ENCODE measurements at regions not wholly inside any gene's neighbourhood (a gene's known extent, or its start where the extent isn't known, plus 50 kb on each side); places are given as distances from the start of the nearest gene placed in this dataset.

- WGBS (ENCODE audit: insufficient coverage, insufficient replicate concordance, low lambda C conversion rate, missing lambda C conversion rate), result 0% methylated on average over 1 of the region's 1 CpG
- FAIRE-seq, result no peak
- Histone ChIP-seq H3K36me3 (ENCODE audit: control insufficient read depth in 2 of 2, insufficient read depth in 2 of 2, low read length in 1 of 2) (no peaks in the 10 kb centered on the region), H3K27ac (ENCODE audit: control insufficient read depth, insufficient read depth) (no peak overlapping the region), H2AFZ (ENCODE audit: control insufficient read depth, low read depth, low read length) (no peak overlapping the region), H4K20me1 (ENCODE audit: control insufficient read depth, insufficient read depth) (no peaks in the 10 kb centered on the region), H3K4me2 (ENCODE audit: control insufficient read depth, insufficient read depth) (no peak overlapping the region), H3K4me3 (no peak overlapping the region), H3K9ac (ENCODE audit: control insufficient read depth, insufficient read depth, low read length) (no peak overlapping the region), H3K79me2 (ENCODE audit: control insufficient read depth, insufficient read depth, low read length) (no peaks in the 10 kb centered on the region), H3K4me1 (ENCODE audit: control insufficient read depth, insufficient read depth, low read length) (no peaks in the 10 kb centered on the region), H3K27me3 (replicated peaks in 1 of 2; ENCODE audit: control insufficient read depth in 2 of 2, insufficient read depth in 2 of 2, low read length in 1 of 2) (no peaks in the 10 kb centered on the region), H3K9me3 (replicated peaks; ENCODE audit: control insufficient read depth, insufficient read depth, low read length) (no peaks in the 10 kb centered on the region)
- intact Hi-C loops (cut with micrococcal nuclease; ENCODE audit: unreplicated experiment) (no loop called here), in situ Hi-C loops (cut with MboI) (no loop called here)
- no peak for ATAC-seq
- ChIA-PET POLR2A (no interaction called here), CTCF (no interaction called here), SMC1A (ENCODE audit: uncharacterized antibody, unreplicated experiment) (no interaction called here), RAD21 (ENCODE audit: unreplicated experiment) (no interaction called here)
- BruUV-seq (replicated peaks), result no TSS peak
- TF ChIP-seq TAF1 (IDR thresholded peaks at IDR 0.05; ENCODE audit: borderline replicate concordance, low read depth, low read length), result no peak
- no peak for TF ChIP-seq ATF7 (IDR thresholded peaks at IDR 0.05; ENCODE audit: low read depth)
- TF ChIP-seq NFYA (IDR thresholded peaks at IDR 0.05; ENCODE audit: borderline replicate concordance, low read depth, low read length), result no peak
- no peak for TF ChIP-seq CBX5 (IDR thresholded peaks at IDR 0.05; ENCODE audit: low read depth)
- no peak for TF ChIP-seq ATF2 (IDR thresholded peaks at IDR 0.05; ENCODE audit: low read length)
- no peak for TF ChIP-seq NRF1 (conservative IDR thresholded peaks at IDR 0.05; ENCODE audit: low read depth, low read length)
- DNase-seq (ENCODE audit: low read depth, low spot score), result no peak
Measured at GRCh38 chr13:72590091-72590740, 137.2 kb downstream of the MZT1 start.

DNA sequence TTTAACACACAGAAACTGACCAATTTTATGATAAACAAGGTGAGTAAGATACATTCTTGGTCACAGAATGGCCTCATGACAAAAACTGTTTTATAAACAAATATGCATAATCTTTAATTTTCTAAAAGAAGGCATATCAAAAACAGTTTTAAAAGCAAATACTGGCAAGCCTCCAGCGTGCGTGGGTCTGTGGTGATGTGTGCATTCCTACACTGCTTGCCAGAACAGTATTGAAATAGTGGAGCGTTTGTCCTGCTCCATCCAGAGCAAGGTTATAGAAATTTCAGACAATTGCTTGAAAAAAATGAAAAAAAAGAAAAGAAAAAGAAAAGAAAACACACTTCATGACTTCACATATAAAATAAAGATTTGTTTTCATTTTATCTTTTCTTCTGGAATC, 140.9 kb downstream of the MZT1 start:
- Histone ChIP-seq H3K9me3 (replicated peaks; ENCODE audit: control insufficient read depth, insufficient read depth, low read length) (no peaks in the 10 kb centered on the region), H3K27me3 (replicated peaks in 1 of 2; ENCODE audit: control insufficient read depth in 2 of 2, insufficient read depth in 2 of 2, low read length in 1 of 2) (no peaks in the 10 kb centered on the region), H3K9ac (ENCODE audit: control insufficient read depth, insufficient read depth, low read length) (no peak overlapping the region), H4K20me1 (ENCODE audit: control insufficient read depth, insufficient read depth) (no peaks in the 10 kb centered on the region), H3K4me2 (ENCODE audit: control insufficient read depth, insufficient read depth) (no peak overlapping the region), H3K79me2 (ENCODE audit: control insufficient read depth, insufficient read depth, low read length) (no peaks in the 10 kb centered on the region), H3K4me1 (ENCODE audit: control insufficient read depth, insufficient read depth, low read length) (no peaks in the 10 kb centered on the region), H3K4me3 (no peak overlapping the region), H3K27ac (ENCODE audit: control insufficient read depth, insufficient read depth) (no peak overlapping the region), H2AFZ (ENCODE audit: control insufficient read depth, low read depth, low read length) (no peak overlapping the region), H3K36me3 (ENCODE audit: control insufficient read depth in 2 of 2, insufficient read depth in 2 of 2, low read length in 1 of 2) (no peaks in the 10 kb centered on the region)
- RAD21 ChIA-PET (ENCODE audit: unreplicated experiment), result no interaction called here
- DNase-seq (ENCODE audit: low read depth, low spot score) (no peak), FAIRE-seq (no peak), ATAC-seq (no peak)
- in situ Hi-C loops (cut with MboI), result no loop called here
- intact Hi-C loops (cut with micrococcal nuclease; ENCODE audit: unreplicated experiment), result no loop called here
- POLR2A ChIA-PET, result no interaction called here
- CTCF ChIA-PET, result no interaction called here
- 25% methylated on average over 3 of the region's 3 CpGs for WGBS (ENCODE audit: insufficient coverage, insufficient replicate concordance, low lambda C conversion rate, missing lambda C conversion rate)
- SMC1A ChIA-PET (ENCODE audit: uncharacterized antibody, unreplicated experiment), result no interaction called here
- no TSS peak for BruUV-seq (replicated peaks)
- no peak for TF ChIP-seq NRF1 (conservative IDR thresholded peaks at IDR 0.05; ENCODE audit: low read depth, low read length)
- TF ChIP-seq RCOR1 (conservative IDR thresholded peaks at IDR 0.05; ENCODE audit: low read depth, low read length), result no peak
- no peak for TF ChIP-seq SUPT20H (IDR thresholded peaks at IDR 0.05; ENCODE audit: borderline replicate concordance, control insufficient read depth, low read depth, low read length)
- TF ChIP-seq RAD21 (IDR thresholded peaks at IDR 0.05; ENCODE audit: insufficient read depth, low read depth, low read length), result no peak
- no peak for TF ChIP-seq NR2C2 (IDR thresholded peaks at IDR 0.05; ENCODE audit: borderline replicate concordance, control insufficient read depth, insufficient read length, low read depth)
- TF ChIP-seq IRF5 (IDR thresholded peaks at IDR 0.05; ENCODE audit: borderline replicate concordance), result no peak
- TF ChIP-seq, protein P1, sequence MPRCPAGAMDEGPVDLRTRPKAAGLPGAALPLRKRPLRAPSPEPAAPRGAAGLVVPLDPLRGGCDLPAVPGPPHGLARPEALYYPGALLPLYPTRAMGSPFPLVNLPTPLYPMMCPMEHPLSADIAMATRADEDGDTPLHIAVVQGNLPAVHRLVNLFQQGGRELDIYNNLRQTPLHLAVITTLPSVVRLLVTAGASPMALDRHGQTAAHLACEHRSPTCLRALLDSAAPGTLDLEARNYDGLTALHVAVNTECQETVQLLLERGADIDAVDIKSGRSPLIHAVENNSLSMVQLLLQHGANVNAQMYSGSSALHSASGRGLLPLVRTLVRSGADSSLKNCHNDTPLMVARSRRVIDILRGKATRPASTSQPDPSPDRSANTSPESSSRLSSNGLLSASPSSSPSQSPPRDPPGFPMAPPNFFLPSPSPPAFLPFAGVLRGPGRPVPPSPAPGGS (IDR thresholded peaks at IDR 0.05; ENCODE audit: borderline replicate concordance, insufficient read depth, low read depth, low read length, poor library complexity, severe bottlenecking), result no peak
- TF ChIP-seq BCL11A (IDR thresholded peaks at IDR 0.05; ENCODE audit: low read depth, low read length), result no peak
- TF ChIP-seq POLR2AphosphoS5 (IDR thresholded peaks at IDR 0.05; ENCODE audit: low read length), result no peak
